PC-3 (cell line): ENCODE measurements at regions not wholly inside any gene's neighbourhood (a gene's known extent, or its start where the extent isn't known, plus 50 kb on each side); places are given as distances from the start of the nearest gene placed in this dataset.

ENCODE experiments used
- CTCF ChIP-seq: fragments of 300-600 bp; sonication (generic); conservative IDR thresholded peaks from 2 replicates; pipeline ENCODE4 v1.5.1; 2017; ENCODE audit warnings: antibody characterized with exemption, low read depth, mild to moderate bottlenecking, low read length
- EZH2 ChIP-seq: fragments of 300-600 bp; sonication (generic); IDR thresholded peaks from one replicate; pipeline ENCODE4 v1.6.1; 2017; ENCODE audit warnings: antibody characterized with exemption, mild to moderate bottlenecking, low read length; ENCODE audit not compliant: unreplicated experiment
- EZH2phosphoT487 ChIP-seq: fragments of 300-600 bp; sonication (generic); IDR thresholded peaks from 2 replicates; pipeline ENCODE4 v1.6.1; 2018; ENCODE audit warnings: mild to moderate bottlenecking, antibody characterized with exemption, low read length, borderline replicate concordance

- TF ChIP-seq CTCF (no peak), EZH2 (no peak), EZH2phosphoT487 (no peak)
Measured at GRCh38 chr12:105508096-105508495, 177.6 kb downstream of the C12orf75 start.
